ENCODE measurements at regions not wholly inside any gene's neighbourhood (a gene's known extent, or its start where the extent isn't known, plus 50 kb on each side); places are given as distances from the start of the nearest gene placed in this dataset.

DNA sequence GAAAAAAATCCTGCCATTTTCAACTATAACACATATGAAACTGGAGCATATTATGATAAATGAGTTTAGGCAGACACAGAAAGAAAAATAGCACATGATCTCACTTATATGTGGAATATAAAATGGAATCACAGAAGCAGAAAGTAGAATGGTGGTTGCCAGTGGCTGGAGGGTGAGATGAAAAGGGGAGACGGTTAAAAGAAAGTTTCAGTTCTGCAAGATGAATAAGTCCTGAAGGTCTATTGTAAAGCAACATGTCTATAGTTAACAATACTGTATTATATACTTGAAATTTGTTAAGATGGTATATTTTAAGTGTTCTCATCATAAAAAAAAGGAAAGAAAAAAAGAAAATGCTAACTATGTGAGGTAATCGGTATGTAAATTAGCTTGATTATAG lies 503.9 kb downstream of the EPHA7 start (continued):
- TF ChIP-seq, protein P1, sequence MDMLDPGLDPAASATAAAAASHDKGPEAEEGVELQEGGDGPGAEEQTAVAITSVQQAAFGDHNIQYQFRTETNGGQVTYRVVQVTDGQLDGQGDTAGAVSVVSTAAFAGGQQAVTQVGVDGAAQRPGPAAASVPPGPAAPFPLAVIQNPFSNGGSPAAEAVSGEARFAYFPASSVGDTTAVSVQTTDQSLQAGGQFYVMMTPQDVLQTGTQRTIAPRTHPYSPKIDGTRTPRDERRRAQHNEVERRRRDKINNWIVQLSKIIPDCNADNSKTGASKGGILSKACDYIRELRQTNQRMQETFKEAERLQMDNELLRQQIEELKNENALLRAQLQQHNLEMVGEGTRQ (IDR thresholded peaks at IDR 0.05; ENCODE audit: low read length) = no peak

Measured in H1 (cell line).